ENCODE measurements at regions not wholly inside any gene's neighbourhood (a gene's known extent, or its start where the extent isn't known, plus 50 kb on each side); places are given as distances from the start of the nearest gene placed in this dataset.

DNA sequence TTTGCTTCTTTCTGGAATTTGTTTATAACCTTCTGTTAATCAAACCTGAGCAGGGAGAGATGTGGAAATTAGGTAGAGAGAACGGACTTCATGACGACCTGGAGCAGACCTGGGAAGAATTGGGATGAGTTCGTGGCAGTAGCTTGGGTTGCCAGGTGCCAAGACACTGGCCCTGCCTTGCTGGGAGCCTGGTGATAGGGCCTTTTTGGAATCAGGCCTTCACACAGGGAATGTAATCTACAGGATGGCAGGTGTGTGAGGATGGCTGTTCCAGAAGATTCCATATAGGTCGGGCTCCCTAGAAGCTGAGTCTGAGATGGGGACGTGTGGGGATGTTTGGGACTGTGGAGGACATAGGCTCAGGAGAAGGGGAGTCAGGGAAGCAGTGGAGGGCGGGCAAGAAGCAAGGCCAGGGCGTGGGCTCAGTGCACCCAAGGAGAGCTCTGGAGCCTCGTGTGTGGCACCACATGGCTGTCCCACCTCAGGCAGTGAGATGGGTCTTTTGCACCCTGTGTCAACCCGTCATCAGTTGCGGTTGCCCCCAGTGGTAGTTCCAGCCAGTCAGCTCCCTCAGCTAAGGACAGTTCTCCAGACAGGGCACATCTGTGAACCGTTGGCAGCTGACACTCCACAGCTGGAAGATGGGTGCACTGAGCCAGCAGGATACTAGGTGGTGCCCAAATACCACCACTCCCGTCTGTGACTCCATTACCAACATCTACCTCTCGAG, 395.9 kb downstream of the MATN1 start:
- TF ChIP-seq POLR2A (IDR thresholded peaks at IDR 0.05; ENCODE audit: low read depth, low read length) (no peak), POLR2AphosphoS5 (IDR thresholded peaks at IDR 0.05; ENCODE audit: low read depth, low read length) (no peak)
